SH-SY5Y (cell line): ENCODE measurements at regions not wholly inside any gene's neighbourhood (a gene's known extent, or its start where the extent isn't known, plus 50 kb on each side); places are given as distances from the start of the nearest gene placed in this dataset.

Experiments
- GATA2 ChIP-seq: IDR thresholded peaks from 2 replicates; pipeline ENCODE4 v1.6.1; 2011; ENCODE audit warnings: mild to moderate bottlenecking, low read depth, low read length
- GATA3 ChIP-seq: IDR thresholded peaks from 2 replicates; pipeline ENCODE4 v1.6.1; 2011; ENCODE audit warnings: low read depth, mild to moderate bottlenecking, low read length, moderate library complexity

DNA sequence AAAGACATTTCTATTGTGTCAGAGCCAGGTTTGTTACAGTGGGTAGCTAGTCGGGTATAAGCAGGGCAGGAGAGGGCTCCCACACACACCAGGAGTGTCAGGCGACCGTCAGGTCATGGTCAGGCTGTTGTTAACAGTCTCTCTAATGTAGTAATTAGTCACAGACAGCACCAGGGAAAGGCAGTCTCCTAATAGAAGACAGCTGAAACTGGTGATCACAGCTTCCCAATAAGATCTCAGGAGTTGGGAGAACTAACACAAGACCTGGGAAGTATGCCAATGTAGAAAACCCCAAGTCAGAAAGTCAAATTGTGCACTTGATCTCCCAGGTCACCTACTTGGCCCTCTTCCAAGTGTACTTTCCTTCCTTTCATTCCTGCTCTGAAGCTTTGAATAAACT is 53.0 kb upstream of the GPR6 start:
- no peak for TF ChIP-seq GATA2
- TF ChIP-seq GATA3, result no peak
